Activated CD8-positive, alpha-beta T cell treated with anti-CD3 and anti-CD28 coated beads, Interleukin-2, amount 10 ng/mL, durations not matched to agents 7 days and 5 days (primary cell): ENCODE measurements at regions not wholly inside any gene's neighbourhood (a gene's known extent, or its start where the extent isn't known, plus 50 kb on each side); places are given as distances from the start of the nearest gene placed in this dataset.

Source experiments
- ATAC-seq: fragments of 150-1000 bp; cut with Tn5 transposase; one replicate; pipeline ENCODE4 v1.10.0; 2021; ENCODE audit warnings: moderate library complexity
- CTCF ChIA-PET: fragments of 350-600 bp; sonication (Branson Sonifier 250); formaldehyde crosslinking; loops from one replicate; lab custom pipeline; 2021; ENCODE audit warnings: antibody characterized with exemption; lab: Charles Lee
- POLR2A ChIA-PET: fragments of 350-600 bp; sonication (Branson Sonifier 250); formaldehyde crosslinking; loops from one replicate; lab custom pipeline; 2021; ENCODE audit warnings: antibody characterized with exemption; lab: Charles Lee
- DNase-seq: peaks from one replicate; pipeline ENCODE4 v3.0.0-alpha.2; 2020
- H3K27ac Mint-ChIP-seq: one replicate; pipeline ENCODE4 v1.8.0; 2021; ENCODE audit warnings: mild to moderate bottlenecking, mixed read lengths
- H3K27me3 Mint-ChIP-seq: one replicate; pipeline ENCODE4 v1.8.0; 2021; ENCODE audit warnings: low read depth, mixed read lengths
- H3K36me3 Mint-ChIP-seq: one replicate; pipeline ENCODE4 v1.8.0; 2021; ENCODE audit warnings: low read depth, mixed read lengths
- H3K4me1 Mint-ChIP-seq: one replicate; pipeline ENCODE4 v1.8.0; 2021; ENCODE audit warnings: low read depth, mixed read lengths
- H3K4me3 Mint-ChIP-seq: one replicate; pipeline ENCODE4 v1.8.0; 2021; ENCODE audit warnings: mild to moderate bottlenecking, mixed read lengths
- H3K9me3 Mint-ChIP-seq: one replicate; pipeline ENCODE4 v1.8.0; 2022; ENCODE audit warnings: mixed read lengths; ENCODE audit not compliant: insufficient read depth

- ATAC-seq (no peak), DNase-seq (no peak)
- peaks cover 12% of the 10 kb centered on the region for H3K27me3 Mint-ChIP-seq
- no peaks in the 10 kb centered on the region for H3K36me3 Mint-ChIP-seq
- no peak overlapping the region for H3K4me3 Mint-ChIP-seq
- ChIA-PET POLR2A (no interaction called here), CTCF (no interaction called here)
- peaks cover 5% of the 10 kb centered on the region for H3K4me1 Mint-ChIP-seq
- no peak overlapping the region for H3K27ac Mint-ChIP-seq
- H3K9me3 Mint-ChIP-seq = no peaks in the 10 kb centered on the region
These were observed 129.9 kb upstream of the B3GAT1 start for GRCh38 chr11:134541951-134542350.

- H3K27me3 Mint-ChIP-seq = peaks cover 15% of the 10 kb centered on the region
- ChIA-PET CTCF (no interaction called here), POLR2A (no interaction called here)
- no peak overlapping the region for H3K4me3 Mint-ChIP-seq
- no peaks in the 10 kb centered on the region for H3K9me3 Mint-ChIP-seq
- no peak overlapping the region for H3K27ac Mint-ChIP-seq
- H3K4me1 Mint-ChIP-seq = peaks cover 10% of the 10 kb centered on the region
- H3K36me3 Mint-ChIP-seq = no peaks in the 10 kb centered on the region
- ATAC-seq (no peak), DNase-seq (no peak)
These were observed 129.3 kb upstream of the B3GAT1 start for GRCh38 chr11:134541355-134541754.

DNA sequence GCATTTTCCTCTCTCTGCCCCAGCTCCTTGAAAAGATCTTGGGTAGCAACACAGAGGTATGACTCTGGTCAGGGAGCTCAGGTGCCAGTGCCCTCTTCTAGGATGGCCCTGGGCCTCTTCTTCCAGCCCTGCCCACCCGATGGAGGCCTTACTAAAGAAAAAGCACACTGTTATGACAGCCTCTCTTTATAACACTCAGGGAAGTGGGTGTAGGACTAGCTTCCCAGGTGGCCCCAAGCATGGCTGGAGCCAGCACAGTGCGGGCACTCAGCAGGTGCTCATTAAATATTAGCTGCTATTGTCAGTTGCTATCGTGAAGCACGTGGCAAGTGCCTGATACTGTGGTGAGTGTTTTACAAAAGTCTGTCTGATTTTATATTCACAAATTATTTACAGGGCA lies 127.2 kb upstream of the B3GAT1 start:
- peaks cover 10% of the 10 kb centered on the region for H3K4me1 Mint-ChIP-seq
- DNase-seq (no peak), ATAC-seq (no peak)
- ChIA-PET CTCF (no interaction called here), POLR2A (no interaction called here)
- peaks cover 23% of the 10 kb centered on the region for H3K27me3 Mint-ChIP-seq
- H3K9me3 Mint-ChIP-seq = no peaks in the 10 kb centered on the region
- H3K27ac Mint-ChIP-seq = no peak overlapping the region
- no peak overlapping the region for H3K4me3 Mint-ChIP-seq
- no peaks in the 10 kb centered on the region for H3K36me3 Mint-ChIP-seq

GRCh38 chr11:134538742-134539141 lies 126.7 kb upstream of the B3GAT1 start:
- no peak for ATAC-seq
- Mint-ChIP-seq H3K36me3 (no peaks in the 10 kb centered on the region), H3K27ac (no peak overlapping the region), H3K27me3 (peaks cover 25% of the 10 kb centered on the region), H3K4me3 (no peak overlapping the region), H3K4me1 (peaks cover 10% of the 10 kb centered on the region), H3K9me3 (no peaks in the 10 kb centered on the region)
- ChIA-PET CTCF (no interaction called here), POLR2A (no interaction called here)
- DNase-seq = no peak

GRCh38 chr11:134537941-134538340 lies 125.9 kb upstream of the B3GAT1 start:
- H3K4me1 Mint-ChIP-seq = peaks cover 10% of the 10 kb centered on the region
- ATAC-seq (no peak), DNase-seq (no peak)
- H3K36me3 Mint-ChIP-seq = no peaks in the 10 kb centered on the region
- H3K27me3 Mint-ChIP-seq = peaks cover 25% of the 10 kb centered on the region
- ChIA-PET CTCF (no interaction called here), POLR2A (no interaction called here)
- H3K9me3 Mint-ChIP-seq = no peaks in the 10 kb centered on the region
- no peak overlapping the region for H3K27ac Mint-ChIP-seq
- no peak overlapping the region for H3K4me3 Mint-ChIP-seq

- POLR2A ChIA-PET = no interaction called here
These were observed 125.3 kb upstream of the B3GAT1 start for GRCh38 chr11:134537296-134537695.

GRCh38 chr11:134536677-134537076 lies 124.6 kb upstream of the B3GAT1 start:
- DNase-seq = no peak
- CTCF ChIA-PET = no interaction called here
- Mint-ChIP-seq H3K36me3 (no peaks in the 10 kb centered on the region), H3K9me3 (no peaks in the 10 kb centered on the region), H3K4me1 (peaks cover 10% of the 10 kb centered on the region), H3K27me3 (peaks cover 25% of the 10 kb centered on the region), H3K4me3 (no peak overlapping the region), H3K27ac (no peak overlapping the region)
- ATAC-seq = no peak
- POLR2A ChIA-PET = no interaction called here

More at GRCh38 chr11:134537296-134537695, 125.3 kb upstream of the B3GAT1 start:
- no peak overlapping the region for H3K27ac Mint-ChIP-seq
- no peaks in the 10 kb centered on the region for H3K9me3 Mint-ChIP-seq
- H3K4me3 Mint-ChIP-seq = no peak overlapping the region
- H3K4me1 Mint-ChIP-seq = peaks cover 10% of the 10 kb centered on the region
- CTCF ChIA-PET = no interaction called here
- H3K27me3 Mint-ChIP-seq = peaks cover 25% of the 10 kb centered on the region
- DNase-seq (no peak), ATAC-seq (no peak)
- no peaks in the 10 kb centered on the region for H3K36me3 Mint-ChIP-seq

- POLR2A ChIA-PET = no interaction called here
- CTCF ChIA-PET = no interaction called here
- Mint-ChIP-seq H3K4me1 (peaks cover 10% of the 10 kb centered on the region), H3K27ac (no peak overlapping the region), H3K27me3 (peaks cover 25% of the 10 kb centered on the region), H3K9me3 (no peaks in the 10 kb centered on the region), H3K4me3 (no peak overlapping the region), H3K36me3 (no peaks in the 10 kb centered on the region)
- DNase-seq (no peak), ATAC-seq (no peak)
These were observed 124.2 kb upstream of the B3GAT1 start for GRCh38 chr11:134536219-134536618.

- Mint-ChIP-seq H3K4me3 (no peak overlapping the region), H3K27me3 (peaks cover 25% of the 10 kb centered on the region), H3K4me1 (peaks cover 10% of the 10 kb centered on the region), H3K9me3 (no peaks in the 10 kb centered on the region), H3K27ac (no peak overlapping the region), H3K36me3 (no peaks in the 10 kb centered on the region)
- ChIA-PET POLR2A (no interaction called here), CTCF (no interaction called here)
- DNase-seq (no peak), ATAC-seq (no peak)
These were observed 123.3 kb upstream of the B3GAT1 start for GRCh38 chr11:134535029-134536025.

DNA sequence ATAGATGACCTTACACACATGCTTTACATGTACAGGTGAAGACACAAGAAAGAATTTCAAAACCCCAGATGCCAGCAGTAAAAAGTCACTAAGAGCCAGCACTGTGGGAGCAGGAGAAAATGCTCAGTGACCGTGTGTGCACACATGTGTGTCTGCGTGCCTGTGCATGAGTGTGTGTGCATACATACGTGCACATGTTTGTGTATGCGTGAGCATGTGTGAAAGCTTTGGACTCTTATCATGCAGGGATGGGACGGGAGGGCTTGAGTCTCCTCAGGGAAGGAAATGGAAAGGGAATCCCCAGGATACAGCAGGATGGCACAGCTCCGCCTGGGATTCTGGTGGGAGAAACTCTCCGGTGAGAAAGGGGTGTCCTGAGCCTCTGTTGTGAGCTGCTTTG lies 121.5 kb upstream of the B3GAT1 start:
- Mint-ChIP-seq H3K4me1 (peaks cover 10% of the 10 kb centered on the region), H3K27ac (no peak overlapping the region), H3K36me3 (no peaks in the 10 kb centered on the region), H3K27me3 (peaks cover 24% of the 10 kb centered on the region), H3K9me3 (no peaks in the 10 kb centered on the region), H3K4me3 (no peak overlapping the region)
- CTCF ChIA-PET = no interaction called here
- no peak for DNase-seq
- ATAC-seq = no peak
- POLR2A ChIA-PET = no interaction called here

DNA sequence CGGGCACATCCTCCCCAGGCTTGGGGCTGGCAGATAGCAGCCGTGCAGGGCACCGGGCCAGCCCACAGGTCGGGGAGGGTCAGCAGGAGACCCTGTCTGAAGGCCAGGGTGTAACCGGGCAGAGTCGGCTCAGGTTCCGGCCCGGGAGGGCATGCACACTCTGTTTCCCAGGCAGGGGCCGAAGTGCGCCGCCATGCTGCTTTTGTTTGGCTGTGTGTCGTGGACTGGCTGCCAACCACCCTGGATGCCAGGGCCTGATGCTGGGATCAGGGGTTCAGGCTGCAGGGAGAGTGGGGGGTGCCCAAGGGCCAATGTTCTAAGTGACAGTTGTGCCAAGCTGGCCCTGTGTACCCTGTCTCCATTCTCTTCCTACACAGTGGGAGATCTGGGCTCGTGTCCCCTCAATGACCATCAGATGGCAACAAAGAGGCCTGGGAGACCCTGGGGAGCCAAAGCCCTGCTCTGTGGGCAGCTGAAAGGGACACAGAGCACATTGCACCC lies 120.9 kb upstream of the B3GAT1 start:
- ATAC-seq (no peak), DNase-seq (no peak)
- no peaks in the 10 kb centered on the region for H3K36me3 Mint-ChIP-seq
- H3K4me3 Mint-ChIP-seq = no peak overlapping the region
- CTCF ChIA-PET = no interaction called here
- no peak overlapping the region for H3K27ac Mint-ChIP-seq
- no peaks in the 10 kb centered on the region for H3K9me3 Mint-ChIP-seq
- peaks cover 19% of the 10 kb centered on the region for H3K27me3 Mint-ChIP-seq
- POLR2A ChIA-PET = no interaction called here
- peaks cover 10% of the 10 kb centered on the region for H3K4me1 Mint-ChIP-seq

- DNase-seq = no peak
- no peak for ATAC-seq
- ChIA-PET CTCF (no interaction called here), POLR2A (no interaction called here)
- Mint-ChIP-seq H3K36me3 (no peaks in the 10 kb centered on the region), H3K27me3 (peaks cover 15% of the 10 kb centered on the region), H3K4me1 (peaks cover 7% of the 10 kb centered on the region), H3K27ac (no peak overlapping the region), H3K4me3 (no peak overlapping the region), H3K9me3 (no peaks in the 10 kb centered on the region)
These were observed 120.3 kb upstream of the B3GAT1 start for GRCh38 chr11:134532131-134532920.
